Left forelimb (tissue), 1 donor: ENCODE measurements at regions not wholly inside any gene's neighbourhood (a gene's known extent, or its start where the extent isn't known, plus 50 kb on each side); places are given as distances from the start of the nearest gene placed in this dataset.

Experiments
- DNase-seq: peaks from one replicate; pipeline ENCODE4 v3.0.0-alpha.2; 2018; ENCODE audit warnings: low spot score

DNA sequence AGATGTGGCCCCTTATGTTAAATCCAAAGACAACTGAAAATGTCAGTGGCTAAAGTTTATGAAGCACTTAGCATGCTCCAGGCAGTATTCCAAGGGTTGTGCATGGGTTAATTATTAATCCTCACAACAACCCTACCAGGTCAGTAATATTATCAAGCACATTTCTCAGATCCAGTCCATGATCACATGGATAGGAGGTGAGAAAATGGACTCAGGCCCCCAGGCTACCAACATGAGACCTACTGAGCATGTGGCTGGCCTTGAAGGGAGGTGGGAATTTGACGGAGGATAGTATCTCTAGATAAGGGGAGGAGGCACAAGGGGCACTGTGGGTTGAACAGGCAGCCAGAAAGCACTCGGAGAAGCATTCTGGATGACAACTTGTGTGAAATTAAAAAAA lies 412.0 kb downstream of the MEIS1 start:
- DNase-seq = no peak

DNA sequence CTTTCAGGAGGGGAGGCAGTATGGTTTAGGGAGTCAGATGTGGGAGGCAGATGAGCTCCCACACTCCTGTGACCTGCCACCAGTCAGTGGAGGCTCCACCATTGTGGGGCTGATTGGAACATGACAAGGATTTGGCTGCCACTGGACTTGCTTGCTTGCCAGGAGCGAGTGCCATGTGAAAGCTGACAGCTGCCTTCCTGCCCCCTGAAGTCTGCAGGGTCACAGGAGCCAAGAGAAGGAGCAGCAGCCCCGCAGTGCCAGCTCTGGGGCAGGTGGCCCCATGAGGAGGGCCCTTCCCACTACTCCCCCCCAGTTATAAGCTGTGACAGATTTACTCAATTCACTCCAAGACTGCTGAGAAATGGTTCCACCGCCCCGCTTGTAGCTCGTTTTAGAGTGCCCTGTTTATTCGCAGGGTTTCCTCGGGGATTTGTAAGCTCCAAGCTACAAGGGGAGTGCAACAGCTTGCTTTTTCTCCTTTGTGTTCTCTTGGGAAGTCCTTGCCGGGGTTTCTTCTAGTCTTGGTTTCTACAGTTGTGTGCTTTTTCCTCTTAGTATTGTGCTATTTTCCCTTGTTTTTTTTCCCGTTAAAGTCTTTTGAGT lies 414.3 kb downstream of the MEIS1 start:
- DNase-seq = no peak

DNA sequence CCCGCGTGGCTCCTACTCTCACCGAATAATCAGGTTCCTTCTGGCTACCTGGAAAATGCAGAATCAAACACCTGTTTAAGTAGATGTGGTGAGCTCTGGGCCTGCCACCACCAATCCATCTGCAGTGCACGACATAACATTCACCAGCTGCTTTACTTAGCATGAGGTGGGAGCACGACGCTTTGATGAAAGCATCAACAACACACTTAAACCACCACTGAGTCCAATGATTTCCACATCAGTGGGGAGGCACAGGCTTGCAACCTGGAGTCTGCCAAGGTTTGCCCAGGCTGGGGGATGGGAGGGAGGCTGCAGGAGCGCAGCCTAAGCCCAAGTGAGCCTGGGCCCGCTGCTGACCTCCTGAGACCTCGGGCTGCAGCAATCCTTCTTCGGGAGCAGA lies 415.5 kb downstream of the MEIS1 start:
- DNase-seq = no peak

DNA sequence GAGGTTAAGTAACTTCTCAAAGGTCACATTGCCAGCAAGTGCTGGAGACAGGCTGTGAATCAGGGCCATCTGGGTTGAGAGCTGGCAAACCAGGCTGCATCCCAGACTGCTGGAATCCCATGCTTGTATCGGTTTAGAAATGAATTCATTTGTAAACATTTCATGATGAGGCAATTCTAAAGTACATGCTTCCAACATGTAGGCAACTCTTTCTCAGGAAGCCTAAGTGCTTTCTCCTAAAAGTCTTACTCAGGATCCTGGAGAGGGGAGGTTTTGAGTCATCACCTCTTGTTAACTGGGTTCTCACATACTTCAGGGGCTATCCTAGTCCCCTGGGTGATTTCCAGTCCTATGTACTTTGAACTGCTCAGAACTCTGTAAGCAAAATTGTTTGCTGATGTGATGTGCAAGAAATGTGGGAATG lies 416.5 kb downstream of the MEIS1 start:
- DNase-seq = no peak

DNA sequence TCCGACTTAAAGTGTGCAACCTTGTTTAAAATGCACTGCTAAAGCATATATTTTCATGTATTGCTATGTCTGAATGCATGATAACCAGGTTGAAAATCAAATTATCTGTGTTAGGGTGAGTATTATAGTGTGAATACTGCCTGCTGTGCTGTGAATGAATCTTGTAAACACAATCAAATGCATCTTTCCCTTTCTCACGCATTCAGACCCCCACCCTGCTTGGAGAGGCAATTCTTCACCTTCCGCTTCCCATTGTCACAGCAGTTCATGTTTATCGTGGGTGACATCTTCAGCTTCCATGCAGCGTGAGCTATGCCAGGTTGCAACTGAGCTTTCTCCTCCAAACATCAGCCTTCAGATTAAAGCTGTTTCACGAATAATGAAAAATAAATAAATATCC lies 418.0 kb downstream of the MEIS1 start:
- no peak for DNase-seq

DNA sequence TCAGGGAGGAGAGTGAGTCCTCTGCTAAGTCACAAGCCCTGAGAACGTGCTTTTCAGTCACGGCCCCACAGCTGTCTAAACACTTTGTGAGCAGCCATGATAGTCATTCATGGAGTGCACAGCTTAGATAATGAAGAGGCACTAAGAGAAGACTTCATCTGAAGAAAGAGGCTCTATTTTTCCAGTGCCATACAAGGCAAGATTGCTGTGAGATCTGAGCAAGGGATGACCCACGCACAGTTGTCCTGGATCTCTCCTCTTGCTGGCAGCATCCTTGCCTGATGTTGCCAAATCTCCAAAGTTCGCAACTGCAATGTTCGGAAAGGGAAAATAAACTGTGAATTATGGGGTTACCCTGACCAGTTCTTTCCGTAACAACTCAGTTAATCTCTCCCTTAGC lies 418.7 kb downstream of the MEIS1 start:
- no peak for DNase-seq

DNA sequence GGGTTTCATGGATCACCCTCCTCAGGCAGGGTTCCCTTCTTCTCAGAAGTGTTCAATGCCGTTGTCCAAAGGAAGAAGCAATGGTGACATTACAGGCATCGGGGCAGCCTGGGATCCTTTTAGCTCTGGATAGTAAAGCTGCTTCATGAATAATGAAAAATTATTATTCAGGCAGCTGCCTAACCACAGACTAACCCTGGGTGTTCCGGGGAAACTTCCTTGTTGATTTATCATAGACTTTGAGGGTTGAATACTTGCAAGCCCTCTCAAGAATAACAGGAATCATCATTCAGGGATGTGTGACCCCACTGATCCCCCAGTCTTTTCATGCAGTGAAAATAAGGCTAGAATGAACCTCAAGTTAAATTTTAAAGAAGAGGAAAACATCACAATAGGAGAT lies 419.4 kb downstream of the MEIS1 start:
- no peak for DNase-seq

DNA sequence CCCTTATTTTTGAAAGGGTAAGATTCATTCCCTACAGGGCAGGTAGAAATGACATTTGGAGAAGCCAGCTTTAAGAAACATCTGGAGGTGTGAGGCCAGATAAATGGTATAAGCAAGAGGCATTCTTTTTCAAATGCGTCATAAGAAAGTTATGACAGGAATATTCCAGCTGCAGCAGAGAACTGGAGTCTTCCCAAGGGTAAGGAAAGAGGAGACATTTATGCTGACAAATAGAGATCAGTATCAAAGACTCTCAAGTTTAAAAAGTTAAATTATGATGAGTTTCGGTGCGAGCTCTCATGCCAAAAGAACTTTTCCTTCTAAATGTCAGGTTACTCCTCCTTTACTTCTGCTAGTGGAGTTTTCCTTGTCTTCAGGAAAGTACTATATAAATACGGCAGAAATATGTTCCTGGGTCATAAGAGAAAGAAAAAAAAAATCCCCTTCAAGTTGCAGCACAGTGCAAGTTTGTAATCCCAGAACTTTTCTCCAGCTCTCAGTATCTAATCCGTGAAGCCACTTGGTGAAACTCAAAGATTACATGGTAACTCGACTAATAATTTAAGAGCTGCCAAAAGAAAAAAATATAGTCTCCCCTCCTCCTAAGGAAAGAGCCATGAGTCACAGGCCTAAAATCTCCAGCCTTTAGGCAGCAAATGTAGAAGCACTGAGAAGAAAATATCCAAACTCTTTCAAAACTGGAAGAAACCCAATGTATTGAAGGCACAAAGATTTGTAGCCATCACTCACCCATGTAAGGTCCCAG lies 428.1 kb downstream of the MEIS1 start:
- DNase-seq = no peak

DNA sequence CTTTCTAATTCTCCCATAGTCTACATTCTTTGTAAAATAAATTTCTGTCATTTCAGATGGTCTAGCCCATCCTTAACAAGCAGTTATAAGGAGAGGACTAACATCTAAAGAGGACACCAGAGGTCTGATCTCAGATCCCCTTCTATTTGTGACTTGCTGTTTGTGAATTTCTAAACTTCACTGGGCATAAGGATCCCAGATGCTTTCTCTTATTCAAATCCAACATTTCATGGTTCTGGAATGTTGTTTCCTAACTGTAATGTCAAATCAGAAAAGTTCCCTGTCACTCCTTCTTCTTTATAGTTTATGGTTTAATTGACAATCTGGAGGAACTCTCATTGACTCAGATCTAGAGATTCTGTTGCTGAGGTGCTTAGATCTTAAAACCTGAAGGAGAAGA lies 430.2 kb downstream of the MEIS1 start:
- DNase-seq = no peak

DNA sequence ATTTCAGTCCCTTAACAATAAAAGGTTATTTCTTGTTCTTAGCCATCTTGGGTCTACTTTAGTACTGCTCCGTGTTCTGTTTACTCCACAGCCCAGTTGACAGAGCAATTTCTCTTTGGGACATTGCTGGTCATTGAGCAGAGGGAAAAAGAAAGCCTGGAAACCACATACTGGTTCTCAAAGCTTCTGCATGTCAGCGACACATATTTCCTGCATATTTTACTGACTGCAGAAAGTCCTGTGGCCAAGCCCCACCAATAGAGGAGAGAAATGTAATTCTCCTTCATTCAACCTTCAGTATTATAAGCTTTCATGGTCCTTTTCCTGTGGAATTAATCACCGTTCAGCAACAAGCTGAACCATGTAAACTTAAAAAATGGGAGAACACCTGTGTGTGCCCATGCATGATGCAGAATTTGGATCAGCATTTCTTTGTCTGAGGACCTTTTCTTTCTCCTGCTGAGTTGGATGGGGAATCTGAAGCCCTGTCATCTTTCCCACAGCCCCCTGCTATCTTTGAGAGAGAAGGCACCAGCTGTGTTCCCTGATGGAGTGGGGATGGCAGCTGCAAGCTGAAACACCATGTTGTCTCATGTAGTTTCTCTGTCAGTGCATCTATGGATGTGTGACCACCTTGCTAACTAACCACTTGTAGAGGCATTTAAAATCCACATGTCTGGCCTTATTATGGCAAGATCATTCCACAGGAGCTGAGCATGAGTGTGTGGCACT lies 431.6 kb downstream of the MEIS1 start:
- no peak for DNase-seq

DNA sequence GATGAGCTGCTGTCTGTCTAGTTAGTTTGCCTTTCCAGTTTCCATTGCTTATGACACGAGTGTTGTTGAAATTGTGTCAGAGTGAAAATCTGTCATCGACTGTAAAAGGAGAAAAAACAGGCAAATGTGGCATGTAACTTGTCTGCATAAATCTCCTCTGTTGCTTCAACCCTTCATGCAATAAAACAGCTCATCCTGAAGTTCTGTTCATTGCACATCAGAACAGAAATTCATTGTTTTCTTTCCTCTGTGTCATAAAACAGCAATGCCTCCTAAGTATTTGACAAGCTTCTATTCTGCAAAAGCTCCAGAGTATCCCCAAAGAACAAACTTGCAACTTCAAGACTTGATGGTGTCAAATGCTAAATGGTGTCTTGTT lies 432.1 kb downstream of the MEIS1 start:
- DNase-seq = no peak

DNA sequence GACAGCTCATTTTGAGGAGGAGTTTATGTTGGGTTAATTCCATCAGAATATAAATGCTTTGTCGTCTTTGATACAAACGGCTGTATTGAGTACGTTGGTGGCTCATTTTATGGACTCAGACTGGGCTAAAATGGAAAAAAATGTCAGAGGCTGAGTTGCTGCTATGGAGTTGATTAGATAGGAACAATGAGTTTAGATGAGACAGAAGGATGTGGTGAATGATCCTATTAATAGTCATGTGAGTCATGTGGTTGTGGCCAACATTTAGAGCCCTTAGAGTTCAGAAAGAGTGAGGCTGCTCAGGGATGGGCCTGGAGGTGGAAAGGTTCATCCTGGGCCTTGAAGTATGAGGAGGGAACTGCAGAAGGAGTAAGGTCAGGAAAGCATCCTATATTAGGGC lies 434.2 kb downstream of the MEIS1 start:
- DNase-seq = no peak

DNA sequence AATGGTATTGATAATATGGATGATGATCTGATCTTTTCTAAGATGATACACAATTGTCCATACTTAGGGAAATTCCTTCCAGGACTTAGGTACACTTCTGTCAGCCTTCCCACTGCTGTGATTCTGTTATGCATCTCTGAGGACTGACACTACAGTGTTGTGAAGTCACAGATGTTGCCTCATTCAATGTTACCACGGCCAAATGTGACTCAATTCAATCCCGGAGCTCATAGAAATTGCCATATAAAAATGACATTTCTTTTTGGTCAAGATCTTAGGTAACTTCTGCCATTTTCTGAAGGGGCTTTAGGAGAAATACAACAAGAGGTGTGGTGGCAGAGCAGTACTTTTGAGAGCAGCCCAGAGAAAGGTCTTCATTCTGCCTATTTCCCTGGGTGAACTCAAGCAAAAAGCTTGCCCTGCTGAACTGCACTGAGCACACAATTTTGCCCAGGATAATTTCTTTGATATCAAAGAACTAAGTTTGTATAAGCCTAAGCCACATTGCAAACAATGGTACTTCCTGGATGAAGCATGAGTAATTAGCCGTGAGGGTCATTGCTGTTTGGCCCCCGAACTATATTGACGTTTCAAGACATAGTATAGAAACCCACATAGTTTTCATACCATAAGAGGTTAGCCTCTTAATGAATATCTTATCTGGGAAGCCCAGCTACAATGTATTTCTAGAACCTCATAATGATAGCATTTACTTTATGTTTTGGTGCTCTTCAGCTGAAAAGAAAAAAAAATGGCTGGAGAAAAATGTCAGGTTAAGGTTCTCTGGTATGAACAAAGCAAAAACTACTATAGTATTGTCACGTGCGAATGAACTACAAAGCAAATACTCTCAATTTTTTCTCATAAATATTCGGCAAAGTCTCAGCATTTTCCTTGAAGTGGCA lies 437.4 kb downstream of the MEIS1 start:
- no peak for DNase-seq

DNA sequence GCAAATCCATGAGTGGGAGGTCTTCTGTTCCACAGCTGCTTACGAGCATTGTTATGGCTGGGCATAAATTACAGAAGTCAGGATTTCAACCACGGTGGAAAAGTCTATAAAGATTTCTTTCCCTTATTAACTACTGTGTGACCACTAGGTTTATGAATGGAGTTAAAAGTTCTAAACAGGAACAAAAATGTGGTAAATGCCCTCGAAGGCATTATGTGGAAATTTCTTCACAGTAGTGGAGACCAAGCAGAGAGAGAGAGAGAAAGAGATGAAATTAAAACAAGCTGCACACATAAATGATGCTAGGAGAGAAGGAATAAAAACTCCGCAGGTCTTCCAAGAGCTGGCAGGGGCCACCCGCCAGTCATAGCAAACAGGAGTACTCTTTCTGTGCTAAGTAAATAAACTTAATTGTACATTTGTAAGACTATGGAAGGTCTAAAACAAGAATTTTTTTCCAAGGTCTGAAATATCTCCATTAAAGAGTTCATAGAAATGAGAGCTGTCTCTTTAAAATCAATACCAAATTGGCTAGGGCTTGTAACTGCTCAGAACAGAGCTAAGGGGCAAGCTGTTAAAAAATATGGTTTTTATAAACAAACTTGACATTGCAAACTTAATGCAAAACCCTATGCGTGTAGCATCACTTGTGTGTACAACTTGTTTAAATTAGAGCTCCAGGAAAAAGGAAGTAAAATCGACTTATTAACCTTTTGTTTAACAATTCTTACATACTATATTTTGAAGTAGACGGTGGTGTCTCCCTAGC lies 438.2 kb downstream of the MEIS1 start:
- DNase-seq = no peak

DNA sequence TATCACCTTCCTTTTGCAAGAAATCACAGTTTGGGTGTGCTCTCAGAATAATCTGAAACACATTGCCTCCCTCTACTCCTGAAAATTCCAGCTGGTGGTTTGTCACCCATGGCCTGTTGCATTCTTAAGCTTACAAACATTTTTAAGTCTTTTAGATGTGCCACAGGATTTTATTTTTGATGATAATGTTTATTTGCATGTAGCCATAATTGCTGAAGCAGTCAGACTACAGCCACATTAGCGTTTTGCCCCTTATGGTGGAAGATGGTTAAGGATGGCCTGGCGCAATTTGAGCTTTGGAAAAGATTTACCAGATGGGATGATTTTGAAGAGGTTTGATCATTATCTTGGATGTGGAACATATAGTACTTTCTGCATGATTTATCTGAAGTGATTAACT lies 439.5 kb downstream of the MEIS1 start:
- no peak for DNase-seq

DNA sequence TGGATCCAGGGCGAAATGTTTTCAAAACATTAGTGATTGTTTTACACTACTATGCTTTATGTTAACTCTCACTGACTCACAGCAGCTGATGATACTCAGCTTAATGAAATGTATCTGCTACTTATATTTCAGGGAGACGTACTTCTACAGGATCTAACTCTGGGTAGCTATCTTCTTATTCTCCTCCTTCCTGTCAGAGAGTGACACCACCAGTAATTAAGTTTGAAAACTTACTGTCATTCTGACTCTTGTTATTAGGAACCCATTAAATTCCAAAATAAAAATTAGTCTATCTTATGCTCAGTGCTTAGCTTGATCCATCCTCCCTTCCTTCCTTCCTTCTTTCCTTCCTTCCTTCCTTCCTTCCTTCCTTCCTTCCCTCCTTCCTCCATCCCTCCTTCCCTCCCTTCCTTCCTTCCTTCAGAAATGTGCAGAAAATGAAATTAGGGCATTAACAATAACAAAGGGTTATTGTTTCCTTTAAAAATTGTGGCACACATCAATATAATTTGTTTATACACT lies 441.1 kb downstream of the MEIS1 start:
- no peak for DNase-seq

DNA sequence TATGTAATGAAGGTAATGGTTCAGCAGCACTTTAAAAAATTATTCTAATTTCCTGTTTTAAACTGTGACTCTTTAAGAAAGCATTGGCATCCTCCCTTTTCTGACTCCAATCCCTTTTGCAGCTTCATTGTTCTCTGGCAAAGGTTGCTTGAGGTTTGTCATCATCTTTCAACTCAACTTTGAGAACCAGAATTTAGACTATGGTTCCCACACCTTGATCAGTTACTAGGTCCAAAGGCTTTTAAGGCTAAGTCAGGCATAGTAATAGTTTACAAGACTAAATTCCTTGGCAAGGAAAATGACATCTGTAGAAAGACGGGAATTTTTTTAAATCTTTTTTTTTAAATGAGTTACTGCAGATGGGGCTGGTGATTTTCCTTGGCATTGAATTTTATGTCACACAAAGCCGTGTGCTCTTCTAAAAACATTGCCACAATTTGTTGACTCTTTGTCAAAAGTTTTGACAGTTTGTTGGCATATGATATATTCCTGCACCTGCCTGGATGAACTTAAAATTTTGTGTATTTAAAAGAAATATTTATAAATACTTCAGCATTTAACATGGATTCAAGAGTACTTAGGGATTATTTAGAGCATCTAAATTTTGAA lies 451.0 kb downstream of the MEIS1 start:
- DNase-seq = no peak

DNA sequence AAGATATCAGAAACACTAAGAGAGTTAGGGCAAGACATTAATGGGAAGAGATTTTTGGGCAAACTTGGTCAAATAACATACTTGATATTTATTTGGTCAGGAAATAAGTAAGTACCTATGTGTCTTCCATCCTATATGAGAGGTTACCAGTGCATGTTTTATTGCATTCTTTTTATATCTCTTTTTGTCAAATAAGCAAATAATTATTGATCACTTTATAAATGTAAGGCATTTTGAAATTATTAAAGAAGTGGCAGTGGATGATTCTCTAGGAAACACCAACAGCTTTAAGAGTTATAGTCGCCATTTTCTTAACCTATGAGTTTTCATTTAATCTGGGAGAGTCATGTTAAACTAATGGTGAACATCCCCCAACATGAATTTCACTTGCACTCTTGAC lies 453.3 kb downstream of the MEIS1 start:
- no peak for DNase-seq

DNA sequence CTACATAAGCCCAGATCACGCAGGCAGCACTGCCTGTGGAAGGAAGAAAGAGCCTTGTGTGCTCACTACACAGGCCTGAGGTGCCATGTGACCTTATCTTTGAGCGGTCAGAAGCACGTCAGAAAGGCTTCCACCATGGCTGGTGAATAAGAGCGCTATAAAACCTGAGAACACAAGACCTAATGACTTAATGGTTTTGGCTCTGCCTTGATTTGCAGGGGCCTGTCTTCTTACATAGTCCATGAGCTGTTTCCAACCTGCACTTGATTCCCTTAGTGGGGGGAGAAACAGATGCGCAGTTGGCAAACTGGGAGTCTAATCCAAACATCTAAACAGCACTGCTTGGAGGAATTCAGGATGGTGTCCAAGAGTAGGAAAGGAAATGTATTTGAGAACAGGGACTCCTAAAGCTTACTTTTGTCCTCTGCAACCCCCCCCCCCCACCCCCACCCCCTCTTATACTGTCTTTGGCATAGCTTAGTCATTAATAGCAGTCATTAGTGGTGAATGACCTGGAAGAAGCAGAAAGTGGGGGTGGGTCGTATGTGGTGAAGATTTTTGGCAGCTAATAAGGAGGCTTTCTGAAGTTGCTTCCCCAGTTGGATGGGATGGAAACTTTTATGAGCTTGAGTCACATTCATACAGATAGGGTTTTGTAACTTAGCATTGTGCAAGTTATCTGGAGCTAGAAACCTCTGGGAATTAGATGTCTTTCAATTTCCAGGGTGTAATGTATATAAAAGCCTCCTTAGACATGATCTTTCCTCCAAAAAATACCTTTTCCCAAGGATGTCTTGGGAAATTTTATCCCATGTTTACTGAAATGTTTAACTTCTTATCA lies 454.1 kb downstream of the MEIS1 start:
- DNase-seq = no peak

DNA sequence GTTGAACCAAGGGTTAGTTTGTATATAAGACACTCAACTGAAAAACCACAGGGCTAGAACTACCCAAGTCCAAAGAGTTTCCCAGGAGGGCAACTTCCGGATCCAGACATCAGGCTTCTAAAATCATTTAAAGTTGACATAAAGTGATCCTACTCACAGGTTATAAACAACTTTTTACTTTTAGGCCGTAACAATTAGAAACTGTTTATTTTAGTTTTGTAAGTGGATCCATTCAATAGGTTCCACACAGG lies 454.6 kb downstream of the MEIS1 start:
- DNase-seq = no peak
